ENCODE measurements at regions not wholly inside any gene's neighbourhood (a gene's known extent, or its start where the extent isn't known, plus 50 kb on each side); places are given as distances from the start of the nearest gene placed in this dataset.

DNA sequence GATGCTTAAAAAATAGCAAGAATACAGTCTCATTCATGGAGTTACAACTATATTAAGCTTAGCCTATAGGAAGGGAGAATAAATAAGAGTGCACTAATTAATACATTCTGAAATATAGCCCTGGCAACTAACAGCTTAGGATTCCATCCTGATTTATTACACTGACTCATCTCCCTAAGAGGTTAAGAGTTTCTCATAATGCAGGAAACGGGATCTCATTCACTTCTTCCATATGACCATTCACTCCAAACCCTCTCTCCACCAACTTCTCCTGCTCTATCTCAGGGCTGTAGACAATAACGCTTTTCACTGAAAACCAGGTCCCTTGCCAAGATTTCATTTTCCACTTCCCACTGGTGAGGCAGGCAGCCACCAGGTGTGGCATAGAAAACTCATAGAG, 168.5 kb upstream of the PLD5 start (continued):
- TF ChIP-seq YY1 (IDR thresholded peaks at IDR 0.05; ENCODE audit: low read depth, low read length) (no peak), RB1 (IDR thresholded peaks at IDR 0.05; ENCODE audit: borderline replicate concordance) (no peak), SPI1 (IDR thresholded peaks at IDR 0.05; ENCODE audit: borderline replicate concordance, insufficient read depth, low read depth, low read length) (no peak), FOS (IDR thresholded peaks at IDR 0.05; ENCODE audit: borderline replicate concordance, extremely low read depth, insufficient read length) (no peak)
- TF ChIP-seq, protein P1, sequence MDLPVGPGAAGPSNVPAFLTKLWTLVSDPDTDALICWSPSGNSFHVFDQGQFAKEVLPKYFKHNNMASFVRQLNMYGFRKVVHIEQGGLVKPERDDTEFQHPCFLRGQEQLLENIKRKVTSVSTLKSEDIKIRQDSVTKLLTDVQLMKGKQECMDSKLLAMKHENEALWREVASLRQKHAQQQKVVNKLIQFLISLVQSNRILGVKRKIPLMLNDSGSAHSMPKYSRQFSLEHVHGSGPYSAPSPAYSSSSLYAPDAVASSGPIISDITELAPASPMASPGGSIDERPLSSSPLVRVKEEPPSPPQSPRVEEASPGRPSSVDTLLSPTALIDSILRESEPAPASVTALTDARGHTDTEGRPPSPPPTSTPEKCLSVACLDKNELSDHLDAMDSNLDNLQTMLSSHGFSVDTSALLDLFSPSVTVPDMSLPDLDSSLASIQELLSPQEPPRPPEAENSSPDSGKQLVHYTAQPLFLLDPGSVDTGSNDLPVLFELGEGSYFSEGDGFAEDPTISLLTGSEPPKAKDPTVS (IDR thresholded peaks at IDR 0.05; ENCODE audit: low read depth, low read length), result no peak

DNA sequence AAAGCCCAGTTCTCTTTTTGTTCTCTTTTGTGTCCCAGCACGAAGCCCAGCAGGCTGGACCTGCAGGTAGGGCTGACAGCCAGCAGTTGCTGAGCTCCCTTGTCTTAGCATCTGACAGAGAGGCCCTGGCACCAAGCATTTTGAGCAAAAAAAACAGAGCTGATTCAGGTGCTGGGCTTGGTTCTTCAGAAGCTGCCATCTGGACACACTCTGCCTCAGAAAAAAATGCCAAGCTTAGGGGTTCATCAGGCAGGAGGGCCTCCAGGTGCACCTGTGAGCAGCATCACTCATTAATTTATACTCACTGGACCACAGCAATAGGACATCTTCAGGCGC, 167.1 kb upstream of the PLD5 start:
- in situ Hi-C loops (cut with MboI), result no loop called here
- no peak overlapping the region for H3K27ac ChIP-seq (ENCODE audit: control insufficient read depth, insufficient read depth)
- no peaks in the 10 kb centered on the region for H3K27me3 ChIP-seq (replicated peaks in 1 of 2; ENCODE audit: control insufficient read depth in 2 of 2, insufficient read depth in 2 of 2, low read length in 1 of 2)
- CTCF ChIA-PET, result no interaction called here
- SMC1A ChIA-PET (ENCODE audit: uncharacterized antibody, unreplicated experiment), result interaction anchor here (1.0 kb wide), 1 partner anchor 124 kb away, joined by 3 read pairs; no protein-coding TSS in a partner anchor
- no TSS peak for BruUV-seq (replicated peaks)
- no peaks in the 10 kb centered on the region for H3K4me1 ChIP-seq (ENCODE audit: control insufficient read depth, insufficient read depth, low read length)
- RAD21 ChIA-PET (ENCODE audit: unreplicated experiment), result no interaction called here
- TF ChIP-seq ZNF217 (IDR thresholded peaks at IDR 0.05) (no peak), FOXM1 (IDR thresholded peaks at IDR 0.05; ENCODE audit: low read depth, low read length) (no peak), RAD51 (IDR thresholded peaks at IDR 0.05) (no peak), TARDBP (IDR thresholded peaks at IDR 0.05; ENCODE audit: borderline replicate concordance) (no peak), HDAC6 (IDR thresholded peaks at IDR 0.05; ENCODE audit: unreplicated experiment) (no peak), PAX5 (IDR thresholded peaks at IDR 0.05; ENCODE audit: borderline replicate concordance, low read depth, low read length) (no peak), JUND (IDR thresholded peaks at IDR 0.05; ENCODE audit: low read depth, low read length) (no peak), CBX5 (IDR thresholded peaks at IDR 0.05; ENCODE audit: low read depth) (no peak)
- TF ChIP-seq, protein P2, sequence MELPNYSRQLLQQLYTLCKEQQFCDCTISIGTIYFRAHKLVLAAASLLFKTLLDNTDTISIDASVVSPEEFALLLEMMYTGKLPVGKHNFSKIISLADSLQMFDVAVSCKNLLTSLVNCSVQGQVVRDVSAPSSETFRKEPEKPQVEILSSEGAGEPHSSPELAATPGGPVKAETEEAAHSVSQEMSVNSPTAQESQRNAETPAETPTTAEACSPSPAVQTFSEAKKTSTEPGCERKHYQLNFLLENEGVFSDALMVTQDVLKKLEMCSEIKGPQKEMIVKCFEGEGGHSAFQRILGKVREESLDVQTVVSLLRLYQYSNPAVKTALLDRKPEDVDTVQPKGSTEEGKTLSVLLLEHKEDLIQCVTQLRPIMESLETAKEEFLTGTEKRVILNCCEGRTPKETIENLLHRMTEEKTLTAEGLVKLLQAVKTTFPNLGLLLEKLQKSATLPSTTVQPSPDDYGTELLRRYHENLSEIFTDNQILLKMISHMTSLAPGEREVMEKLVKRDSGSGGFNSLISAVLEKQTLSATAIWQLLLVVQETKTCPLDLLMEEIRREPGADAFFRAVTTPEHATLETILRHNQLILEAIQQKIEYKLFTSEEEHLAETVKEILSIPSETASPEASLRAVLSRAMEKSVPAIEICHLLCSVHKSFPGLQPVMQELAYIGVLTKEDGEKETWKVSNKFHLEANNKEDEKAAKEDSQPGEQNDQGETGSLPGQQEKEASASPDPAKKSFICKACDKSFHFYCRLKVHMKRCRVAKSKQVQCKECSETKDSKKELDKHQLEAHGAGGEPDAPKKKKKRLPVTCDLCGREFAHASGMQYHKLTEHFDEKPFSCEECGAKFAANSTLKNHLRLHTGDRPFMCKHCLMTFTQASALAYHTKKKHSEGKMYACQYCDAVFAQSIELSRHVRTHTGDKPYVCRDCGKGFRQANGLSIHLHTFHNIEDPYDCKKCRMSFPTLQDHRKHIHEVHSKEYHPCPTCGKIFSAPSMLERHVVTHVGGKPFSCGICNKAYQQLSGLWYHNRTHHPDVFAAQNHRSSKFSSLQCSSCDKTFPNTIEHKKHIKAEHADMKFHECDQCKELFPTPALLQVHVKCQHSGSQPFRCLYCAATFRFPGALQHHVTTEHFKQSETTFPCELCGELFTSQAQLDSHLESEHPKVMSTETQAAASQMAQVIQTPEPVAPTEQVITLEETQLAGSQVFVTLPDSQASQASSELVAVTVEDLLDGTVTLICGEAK (IDR thresholded peaks at IDR 0.05; ENCODE audit: borderline replicate concordance), result no peak
- no peak for DNase-seq (ENCODE audit: low read depth, low spot score)
- no peak overlapping the region for H2AFZ ChIP-seq (ENCODE audit: control insufficient read depth, low read depth, low read length)
- no peak overlapping the region for H3K4me3 ChIP-seq
- H3K9ac ChIP-seq (ENCODE audit: control insufficient read depth, insufficient read depth, low read length), result no peak overlapping the region
- no peaks in the 10 kb centered on the region for H4K20me1 ChIP-seq (ENCODE audit: control insufficient read depth, insufficient read depth)
- intact Hi-C loops (cut with micrococcal nuclease; ENCODE audit: unreplicated experiment), result no loop called here
- no peak for ATAC-seq
- no peaks in the 10 kb centered on the region for H3K9me3 ChIP-seq (replicated peaks; ENCODE audit: control insufficient read depth, insufficient read depth, low read length)
- 46% methylated on average over 2 of the region's 2 CpGs for WGBS (ENCODE audit: insufficient coverage, insufficient replicate concordance, low lambda C conversion rate, missing lambda C conversion rate)
- POLR2A ChIA-PET, result interaction anchor here (0.8 kb wide), 1 partner anchor 10 kb away, joined by 3 read pairs; no protein-coding TSS in a partner anchor
- H3K4me2 ChIP-seq (ENCODE audit: control insufficient read depth, insufficient read depth), result no peak overlapping the region
- no peak for FAIRE-seq
- H3K79me2 ChIP-seq (ENCODE audit: control insufficient read depth, insufficient read depth, low read length), result no peaks in the 10 kb centered on the region
- no peaks in the 10 kb centered on the region for H3K36me3 ChIP-seq (ENCODE audit: control insufficient read depth in 2 of 2, insufficient read depth in 2 of 2, low read length in 1 of 2)

All from GM12878 (cell line).